Ramos (cell line): ENCODE measurements at regions not wholly inside any gene's neighbourhood (a gene's known extent, or its start where the extent isn't known, plus 50 kb on each side); places are given as distances from the start of the nearest gene placed in this dataset.

Source experiments
- in situ Hi-C: fragments of 300-500 bp; cut with MboI; formaldehyde crosslinking; loops from one replicate; pipeline ENCODE4 v1.14.3; 2022; ENCODE audit warnings: low sequenced_read_pairs; ENCODE audit not compliant: unreplicated experiment

GRCh38 chr15:95377258-95377852 lies 953.1 kb upstream of the NR2F2 start:
- in situ Hi-C loops, result no loop called here

DNA sequence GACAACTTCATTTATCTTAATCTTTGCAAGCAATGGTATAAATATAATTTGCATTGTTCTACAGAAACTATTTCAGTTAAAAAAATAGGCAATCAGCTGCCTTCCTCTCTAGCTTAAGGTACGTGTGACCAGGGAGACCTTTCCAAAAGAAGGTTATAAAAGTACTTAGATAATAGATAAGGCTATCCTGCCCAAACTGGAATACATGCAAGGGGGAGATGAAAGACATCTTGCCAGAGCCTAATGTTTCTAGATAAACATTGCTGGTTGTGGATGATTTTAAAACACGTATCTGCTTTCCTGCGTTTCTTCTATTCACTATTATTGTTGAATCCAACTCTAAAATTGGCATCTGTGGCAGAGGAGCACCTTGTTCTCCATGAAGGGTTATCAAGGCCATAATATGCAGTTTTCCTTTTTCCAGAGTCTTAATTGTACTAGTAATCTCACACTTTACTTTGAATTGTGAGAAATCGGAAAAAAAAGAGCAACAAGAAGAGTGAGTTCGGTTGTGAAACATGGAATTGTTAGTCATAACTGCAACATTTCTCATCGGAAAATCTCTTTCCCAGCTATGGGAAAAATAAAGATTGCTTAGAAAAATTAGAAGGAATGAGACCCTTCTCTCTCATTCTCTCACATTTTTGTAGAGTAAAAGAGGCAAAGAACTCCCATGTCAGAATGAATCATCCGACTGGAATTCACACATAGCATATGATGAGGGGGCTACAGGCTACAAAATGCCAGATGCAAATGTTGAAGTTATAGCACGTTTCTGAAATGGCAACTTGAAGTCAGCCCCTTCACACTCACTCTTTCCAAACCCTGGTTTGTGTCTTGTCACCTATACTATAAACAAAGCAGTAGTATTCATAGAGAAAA lies 936.1 kb upstream of the NR2F2 start:
- in situ Hi-C loops, result no loop called here

- in situ Hi-C loops, result no loop called here
These were observed 930.1 kb upstream of the NR2F2 start for GRCh38 chr15:95400428-95400827.

DNA sequence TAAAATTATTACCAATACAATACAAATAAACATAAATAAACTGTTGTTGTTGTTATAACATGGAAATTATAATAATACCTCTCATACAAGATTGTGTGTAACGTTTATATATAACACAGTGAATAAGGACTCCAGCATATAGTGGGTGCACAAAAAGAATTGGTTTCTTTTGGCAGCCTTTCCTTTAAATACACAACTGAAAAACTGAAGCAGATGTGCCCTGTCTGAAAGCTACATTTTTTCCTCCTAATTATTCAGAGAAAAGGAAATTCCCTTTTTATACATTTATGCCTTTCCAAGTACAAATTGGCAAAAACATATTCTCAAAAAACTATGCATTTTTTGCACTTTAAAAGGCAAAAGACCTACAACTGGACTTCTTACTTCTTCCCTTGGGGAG lies 928.9 kb upstream of the NR2F2 start:
- in situ Hi-C loops, result no loop called here

DNA sequence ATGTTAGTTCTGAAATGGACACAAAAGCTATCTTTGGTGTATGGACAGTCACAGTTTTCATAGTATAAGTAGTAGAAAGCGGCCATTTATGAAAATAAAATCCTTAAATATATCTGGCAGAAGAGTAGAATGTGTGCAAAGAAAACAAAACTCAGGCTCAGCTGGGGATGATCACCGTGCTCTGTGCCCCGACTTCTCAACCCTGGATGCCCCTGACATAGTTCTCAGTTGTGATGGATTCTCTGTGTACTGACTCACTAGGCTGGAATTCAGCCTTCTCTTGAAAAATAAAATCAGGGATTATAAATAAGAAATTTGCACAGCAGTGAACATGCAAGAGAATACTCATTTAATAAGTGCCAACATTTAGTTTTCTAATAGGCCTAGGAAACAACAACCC lies 925.1 kb upstream of the NR2F2 start:
- in situ Hi-C loops, result no loop called here

DNA sequence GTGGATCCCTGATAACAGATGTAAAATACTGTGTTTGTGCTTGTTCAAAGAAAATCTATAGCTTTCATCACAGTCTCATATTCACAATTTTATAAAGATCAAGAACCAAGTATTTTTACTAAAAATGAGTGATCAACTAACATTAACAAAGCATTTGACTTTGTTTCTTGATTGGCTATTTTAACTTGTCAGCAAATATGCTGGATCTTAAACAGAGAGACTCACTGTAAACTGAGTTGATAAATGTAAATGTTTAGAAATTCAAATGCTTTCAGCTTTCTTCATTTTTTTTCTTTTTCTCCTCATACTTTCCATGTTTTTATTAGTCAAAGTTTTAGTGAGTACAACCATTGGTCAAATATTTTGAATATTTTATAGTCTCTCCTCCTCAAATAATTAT lies 923.0 kb upstream of the NR2F2 start:
- in situ Hi-C loops, result no loop called here

DNA sequence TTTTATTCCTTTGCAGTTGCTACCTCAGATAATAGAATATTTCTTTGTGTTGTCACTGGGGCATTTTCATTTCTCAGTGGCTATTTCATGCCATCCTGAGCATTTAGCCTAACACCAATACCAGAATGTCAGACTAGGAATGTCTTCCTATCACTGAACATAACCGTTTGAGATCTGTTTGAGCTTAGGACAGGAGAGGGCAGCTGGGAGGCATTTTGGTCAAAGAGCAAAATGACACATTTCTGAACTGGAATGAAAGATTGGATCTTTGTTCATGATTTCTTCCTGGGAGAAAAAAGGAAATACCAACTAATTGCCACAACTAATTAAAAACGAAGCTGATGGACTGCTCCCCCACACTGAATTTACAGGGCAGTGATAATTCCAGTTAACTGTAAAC lies 921.3 kb upstream of the NR2F2 start:
- in situ Hi-C loops, result no loop called here

DNA sequence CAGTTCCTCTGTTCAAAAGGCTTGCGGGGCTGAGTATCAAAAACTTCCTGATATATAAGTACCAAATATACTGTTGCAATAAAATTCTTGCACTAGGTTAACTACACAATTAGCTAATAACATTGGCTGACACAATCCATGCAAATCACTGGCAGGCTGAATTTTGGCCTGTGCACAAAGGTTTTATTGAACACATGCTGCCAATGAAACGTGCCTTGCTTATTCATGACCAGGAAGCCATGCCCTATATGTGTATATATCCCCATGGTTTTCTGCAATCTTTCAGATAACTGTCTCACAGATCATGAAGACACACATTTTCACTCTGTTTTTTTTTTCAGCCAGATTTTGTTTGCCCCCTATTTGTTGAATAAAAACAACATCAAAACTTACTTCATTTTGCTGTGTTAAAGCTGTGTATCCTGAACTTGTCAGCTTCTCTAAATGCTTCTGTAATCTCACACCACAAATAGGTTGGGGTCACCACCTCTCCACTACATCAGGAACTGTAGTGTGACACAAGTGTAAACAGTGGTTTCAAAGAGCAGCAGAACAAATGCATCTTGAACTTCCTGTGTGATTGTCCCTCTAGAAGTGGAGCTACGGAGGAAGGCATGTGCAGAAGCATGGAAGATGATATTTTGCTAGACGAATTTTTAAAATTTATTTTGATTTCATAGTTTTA lies 920.7 kb upstream of the NR2F2 start:
- in situ Hi-C loops, result no loop called here

DNA sequence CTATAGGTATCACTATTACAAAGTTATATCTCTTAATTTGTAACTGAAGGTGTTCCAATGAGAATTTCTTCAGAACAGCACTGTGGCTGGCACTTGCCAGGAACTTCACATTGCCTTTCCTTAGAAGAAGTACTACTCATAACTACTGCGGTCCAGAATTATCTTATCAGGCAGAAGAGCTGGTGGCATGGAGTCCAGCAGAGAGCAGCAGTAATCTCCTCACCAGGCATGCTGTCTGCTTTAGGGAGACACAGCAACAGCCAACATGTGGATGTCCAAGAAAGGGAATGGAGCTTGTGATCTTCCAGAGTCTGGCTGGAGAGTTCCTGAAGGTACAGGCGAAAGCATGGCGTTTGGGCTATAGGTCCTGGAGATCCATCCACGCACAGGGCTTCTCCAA lies 919.7 kb upstream of the NR2F2 start:
- in situ Hi-C loops, result no loop called here

GRCh38 chr15:95416576-95416975 lies 913.9 kb upstream of the NR2F2 start:
- in situ Hi-C loops, result no loop called here

- in situ Hi-C loops, result no loop called here
These were observed 912.7 kb upstream of the NR2F2 start for GRCh38 chr15:95417761-95418160.

GRCh38 chr15:95422255-95422654 lies 908.2 kb upstream of the NR2F2 start:
- in situ Hi-C loops, result no loop called here

GRCh38 chr15:95425859-95426258 lies 904.6 kb upstream of the NR2F2 start:
- in situ Hi-C loops, result no loop called here

- in situ Hi-C loops, result no loop called here
These were observed 901.2 kb upstream of the NR2F2 start for GRCh38 chr15:95429345-95429744.

DNA sequence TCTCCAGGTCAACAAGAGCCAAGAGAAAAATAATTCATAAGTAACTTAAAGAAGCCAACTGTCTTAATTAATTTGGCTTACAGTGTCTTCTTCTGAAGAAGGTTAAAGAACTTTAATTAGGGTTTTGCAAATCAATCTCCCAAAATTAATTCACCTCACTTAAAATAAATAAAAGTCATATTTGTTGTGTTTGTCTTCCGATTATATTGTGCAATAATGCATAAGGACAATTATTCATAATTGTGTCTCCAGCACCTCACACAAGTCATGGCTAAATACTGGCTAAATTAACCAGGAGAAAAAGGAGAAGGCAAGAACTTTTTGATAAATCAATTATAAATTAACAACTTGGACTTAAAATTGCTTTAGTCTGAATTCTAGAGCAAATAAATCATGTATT lies 899.0 kb upstream of the NR2F2 start:
- in situ Hi-C loops, result no loop called here

- in situ Hi-C loops, result no loop called here
These were observed 897.6 kb upstream of the NR2F2 start for GRCh38 chr15:95432878-95433405.

GRCh38 chr15:95439922-95440376 lies 890.6 kb upstream of the NR2F2 start:
- in situ Hi-C loops, result no loop called here

- in situ Hi-C loops, result no loop called here
These were observed 889.8 kb upstream of the NR2F2 start for GRCh38 chr15:95440712-95441111.

- in situ Hi-C loops, result no loop called here
These were observed 888.3 kb upstream of the NR2F2 start for GRCh38 chr15:95442107-95442719.

DNA sequence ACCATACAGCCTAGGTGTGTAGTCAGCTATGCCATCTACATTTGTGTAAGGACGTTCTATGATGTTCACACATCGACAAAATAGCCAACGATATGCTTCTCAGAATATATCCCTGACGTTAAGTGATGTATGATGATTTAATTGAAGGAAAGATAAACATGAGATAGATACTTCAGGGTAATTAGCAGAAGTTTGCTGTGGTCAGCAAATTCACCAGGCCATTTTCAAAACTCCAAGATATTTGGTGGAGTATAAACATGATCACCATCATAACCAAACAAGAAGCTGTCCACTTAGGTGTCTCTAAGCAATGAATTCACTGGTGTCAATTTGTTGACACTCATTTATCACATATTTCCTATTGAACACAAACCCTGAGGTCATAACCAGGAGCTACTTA lies 885.6 kb upstream of the NR2F2 start:
- in situ Hi-C loops, result no loop called here

DNA sequence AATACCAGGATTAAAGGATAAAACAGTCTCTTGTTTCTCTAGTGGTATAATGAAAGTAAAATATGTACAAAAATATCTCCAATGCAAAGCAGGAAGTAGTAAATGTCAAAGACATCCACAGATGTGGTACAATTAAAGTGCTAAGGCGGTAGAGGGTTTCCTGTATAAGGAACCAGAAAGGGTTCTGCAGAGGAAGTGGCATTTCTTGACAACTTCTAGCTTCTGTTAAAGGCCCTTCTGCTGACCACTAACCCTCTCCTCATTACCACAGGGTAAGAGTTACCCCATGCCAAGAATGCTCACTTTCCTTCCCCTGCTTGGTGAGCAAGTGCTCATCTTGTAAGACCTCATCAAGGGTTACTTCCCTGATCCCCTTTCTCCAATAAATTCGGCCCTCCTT lies 883.6 kb upstream of the NR2F2 start:
- in situ Hi-C loops, result no loop called here
